ENCODE measurements at regions not wholly inside any gene's neighbourhood (a gene's known extent, or its start where the extent isn't known, plus 50 kb on each side); places are given as distances from the start of the nearest gene placed in this dataset.

GRCh38 chr6:103799971-103800670, 1059.6 kb downstream of the HACE1 start (continued):
- no peak for TF ChIP-seq RELA (IDR thresholded peaks at IDR 0.05; ENCODE audit: borderline replicate concordance, partially characterized antibody)

- Histone ChIP-seq H3K4me2 (ENCODE audit: control insufficient read depth, insufficient read depth) (no peak overlapping the region), H3K9ac (ENCODE audit: control insufficient read depth, insufficient read depth, low read length) (no peak overlapping the region), H3K27me3 (replicated peaks in 1 of 2; ENCODE audit: control insufficient read depth in 2 of 2, insufficient read depth in 2 of 2, low read length in 1 of 2) (no peaks in the 10 kb centered on the region), H3K27ac (ENCODE audit: control insufficient read depth, insufficient read depth) (no peak overlapping the region), H3K79me2 (ENCODE audit: control insufficient read depth, insufficient read depth, low read length) (no peaks in the 10 kb centered on the region), H3K9me3 (replicated peaks; ENCODE audit: control insufficient read depth, insufficient read depth, low read length) (no peaks in the 10 kb centered on the region), H2AFZ (ENCODE audit: control insufficient read depth, low read depth, low read length) (no peak overlapping the region), H4K20me1 (ENCODE audit: control insufficient read depth, insufficient read depth) (no peaks in the 10 kb centered on the region), H3K4me1 (ENCODE audit: control insufficient read depth, insufficient read depth, low read length) (no peaks in the 10 kb centered on the region), H3K36me3 (ENCODE audit: control insufficient read depth in 2 of 2, insufficient read depth in 2 of 2, low read length in 1 of 2) (no peaks in the 10 kb centered on the region), H3K4me3 (no peak overlapping the region)
- ChIA-PET POLR2A (no interaction called here), CTCF (interaction anchor here (0.6 to 1.2 kb wide), 5 partner anchors 11 to 761 kb away, joined by 3 to 5 read pairs (median 3); no protein-coding TSS in a partner anchor), SMC1A (ENCODE audit: uncharacterized antibody, unreplicated experiment) (interaction anchor here (1.2 kb wide), 1 partner anchor 727 kb away, joined by 3 read pairs; no protein-coding TSS in a partner anchor), RAD21 (ENCODE audit: unreplicated experiment) (interaction anchor here (0.9 to 1.0 kb wide), 2 partner anchors 16 to 525 kb away, joined by 3 read pairs; no protein-coding TSS in a partner anchor)
- TF ChIP-seq POLR2AphosphoS5 (IDR thresholded peaks at IDR 0.05; ENCODE audit: low read length) (no peak), SKIL (IDR thresholded peaks at IDR 0.05; ENCODE audit: low read depth, poor library complexity, severe bottlenecking) (no peak), FOS (IDR thresholded peaks at IDR 0.05; ENCODE audit: borderline replicate concordance, extremely low read depth, insufficient read length) (no peak), E4F1 (IDR thresholded peaks at IDR 0.05; ENCODE audit: borderline replicate concordance, partially characterized antibody) (no peak), BCL11A (IDR thresholded peaks at IDR 0.05; ENCODE audit: low read depth, low read length) (no peak), ATF7 (IDR thresholded peaks at IDR 0.05; ENCODE audit: low read depth) (no peak), CHD1 (IDR thresholded peaks at IDR 0.05; ENCODE audit: low read depth, low read length) (no peak), TBL1XR1 (IDR thresholded peaks at IDR 0.05; ENCODE audit: low read depth, low read length) (no peak)
- no TSS peak for BruUV-seq (replicated peaks)
- no peak for FAIRE-seq
- intact Hi-C loops (cut with micrococcal nuclease; ENCODE audit: unreplicated experiment), result no loop called here
- ATAC-seq, result no peak
- in situ Hi-C loops (cut with MboI), result no loop called here
- DNase-seq (ENCODE audit: low read depth, low spot score), result no peak
- WGBS (ENCODE audit: insufficient coverage, insufficient replicate concordance, low lambda C conversion rate, missing lambda C conversion rate), result 47% methylated on average over 2 of the region's 2 CpGs
These were observed 1061.6 kb downstream of the HACE1 start for GRCh38 chr6:103798166-103798565.
